HG03442 (cell line): ENCODE measurements at regions not wholly inside any gene's neighbourhood (a gene's known extent, or its start where the extent isn't known, plus 50 kb on each side); places are given as distances from the start of the nearest gene placed in this dataset.

Source experiments
- ATAC-seq: cut with Tn5 transposase; IDR thresholded peaks from one replicate; pipeline ENCODE4 v1.9.1; 2021; ENCODE audit warnings: mild to moderate bottlenecking, moderate library complexity; ENCODE audit not compliant: unreplicated experiment

DNA sequence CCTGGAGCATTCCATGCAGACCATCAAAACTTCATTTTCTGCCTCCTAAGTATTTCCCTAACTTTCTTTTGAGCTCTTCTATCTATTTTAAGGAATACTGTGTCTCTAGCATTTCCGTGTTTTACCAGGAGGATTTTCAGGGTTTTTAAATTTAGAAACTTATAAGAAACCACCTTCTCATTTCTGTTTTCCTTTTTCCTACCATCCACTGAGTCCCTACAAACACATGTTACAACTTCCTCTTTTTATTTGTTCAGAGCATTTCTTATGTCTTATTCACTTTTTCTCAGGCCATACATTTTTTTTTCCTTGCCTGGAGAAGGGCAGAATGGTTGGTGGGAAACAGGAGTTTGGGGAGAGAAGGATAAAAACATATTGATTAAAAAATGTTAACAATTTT, 130.0 kb upstream of the BMP5 start:
- ATAC-seq: no peak

DNA sequence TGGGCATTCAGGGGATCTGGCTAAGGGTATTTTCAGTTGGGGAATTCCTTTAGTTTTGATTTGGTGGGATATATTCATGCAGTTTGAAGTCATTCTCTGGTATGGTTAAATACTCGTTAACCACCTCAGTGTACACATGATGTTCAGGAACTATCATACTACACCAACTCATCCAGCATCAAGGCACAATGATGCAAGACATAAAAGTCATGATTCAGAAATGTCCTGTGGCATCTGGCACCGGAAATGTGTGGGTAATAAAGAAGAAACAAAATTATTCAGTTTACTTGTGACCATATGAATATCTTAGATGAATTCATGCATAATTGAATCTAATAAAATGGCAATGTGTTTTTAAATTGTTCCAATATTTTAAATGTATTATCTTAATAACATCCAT, 129.0 kb upstream of the BMP5 start:
- no peak for ATAC-seq

DNA sequence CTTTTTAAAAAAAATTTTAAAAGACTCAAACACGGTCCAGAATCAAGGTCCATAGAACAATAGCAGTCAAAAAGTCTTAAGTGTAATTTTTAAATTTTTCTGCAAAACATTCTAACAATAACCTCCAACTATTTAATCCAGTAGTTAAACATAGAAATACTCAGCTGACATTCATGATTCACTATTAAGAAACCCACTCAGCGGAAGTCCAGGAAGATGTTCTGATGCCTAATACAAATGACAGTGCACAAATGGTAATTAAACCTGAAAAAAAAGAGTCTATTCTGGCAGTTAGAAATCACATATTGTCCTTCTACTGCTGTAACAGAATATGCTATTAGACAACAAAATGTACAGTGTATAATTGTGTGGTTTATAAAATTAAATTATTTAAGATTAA, 128.2 kb upstream of the BMP5 start:
- ATAC-seq: no peak

DNA sequence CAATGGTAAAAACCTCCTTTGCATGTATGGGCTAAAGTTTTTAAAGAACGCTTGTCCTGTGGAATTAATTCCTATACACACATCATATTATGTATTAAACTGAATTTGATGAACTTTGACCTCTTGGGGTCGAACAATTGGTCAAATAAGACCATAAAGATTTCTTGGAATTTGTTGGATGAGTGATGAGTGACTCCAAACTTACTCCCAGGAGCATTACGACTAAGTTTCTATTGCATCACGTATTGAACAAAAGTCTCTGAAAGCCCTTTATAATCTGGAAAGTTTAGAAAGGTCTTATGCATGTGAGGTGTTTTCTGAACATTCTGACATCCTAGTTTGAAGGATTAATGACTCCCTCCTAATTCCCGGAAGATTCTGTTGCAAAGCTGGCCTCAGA, 126.9 kb upstream of the BMP5 start:
- ATAC-seq: no peak

DNA sequence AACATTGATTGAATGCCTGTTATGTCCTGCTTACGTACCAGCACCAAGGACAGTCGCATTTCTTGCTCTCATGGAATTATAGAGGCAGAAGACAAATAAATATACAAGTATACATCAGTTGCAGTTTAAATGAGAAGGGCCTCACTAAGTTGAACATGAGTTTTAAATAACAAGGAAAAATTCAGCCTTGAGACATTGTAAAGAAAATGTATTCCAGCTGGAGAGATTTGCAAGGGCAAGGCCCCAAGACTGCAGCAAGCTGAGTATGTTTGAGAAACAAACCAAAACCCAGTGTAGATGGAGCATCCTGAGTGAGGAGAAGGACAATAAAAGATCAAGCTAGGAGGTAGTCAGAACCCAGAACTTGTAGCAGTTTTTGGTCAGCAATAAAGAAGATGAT, 123.2 kb upstream of the BMP5 start:
- no peak for ATAC-seq

DNA sequence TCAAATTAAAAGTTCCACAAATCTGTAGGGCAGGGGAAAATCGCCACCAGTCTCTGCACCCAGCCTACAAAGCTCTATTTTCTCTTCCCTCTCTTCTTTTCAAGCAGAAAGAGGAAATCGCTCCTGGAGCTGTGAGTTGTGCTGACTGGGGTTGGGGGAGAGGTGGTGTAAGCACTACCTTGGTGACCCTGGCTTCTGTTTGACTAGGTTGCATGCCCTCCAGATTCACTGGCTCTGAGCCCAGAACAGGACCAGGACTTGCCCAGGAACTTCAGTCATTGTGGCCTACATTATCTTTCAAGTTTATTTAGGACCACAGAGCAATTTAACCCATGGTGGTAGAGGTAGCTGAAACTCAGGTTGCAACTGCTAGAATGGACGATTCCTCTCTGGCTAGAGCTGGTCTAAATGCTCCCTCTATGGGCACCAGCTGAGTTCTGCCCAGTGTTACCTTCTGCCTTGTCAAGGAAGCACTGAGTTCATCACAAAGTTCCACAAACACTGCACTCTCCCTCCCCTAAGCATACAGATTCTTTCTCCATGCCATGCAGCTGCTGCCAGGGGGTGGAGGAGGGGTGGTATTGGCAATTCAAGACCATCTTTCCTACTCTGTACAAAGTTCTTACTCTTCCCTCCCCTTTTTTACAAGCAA, 122.0 kb upstream of the BMP5 start:
- ATAC-seq: no peak

DNA sequence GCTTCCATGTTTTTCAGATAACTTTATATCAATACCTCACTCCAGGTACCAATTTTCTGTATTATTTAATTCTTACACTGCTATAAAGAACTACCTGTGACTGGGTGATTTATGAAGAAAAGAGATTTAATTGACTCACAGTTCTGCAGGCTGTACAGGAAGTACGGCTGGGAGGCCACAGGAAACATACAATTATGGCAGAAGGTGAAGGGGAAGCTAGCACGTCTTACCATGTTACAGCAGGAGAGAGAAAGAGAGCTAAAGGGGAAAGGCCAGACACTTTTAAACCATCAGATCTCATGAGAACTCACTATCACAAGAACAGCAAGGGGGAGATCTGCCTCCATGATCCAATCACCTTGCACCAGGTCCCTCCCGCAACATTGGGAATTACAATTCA, 119.1 kb upstream of the BMP5 start:
- no peak for ATAC-seq

DNA sequence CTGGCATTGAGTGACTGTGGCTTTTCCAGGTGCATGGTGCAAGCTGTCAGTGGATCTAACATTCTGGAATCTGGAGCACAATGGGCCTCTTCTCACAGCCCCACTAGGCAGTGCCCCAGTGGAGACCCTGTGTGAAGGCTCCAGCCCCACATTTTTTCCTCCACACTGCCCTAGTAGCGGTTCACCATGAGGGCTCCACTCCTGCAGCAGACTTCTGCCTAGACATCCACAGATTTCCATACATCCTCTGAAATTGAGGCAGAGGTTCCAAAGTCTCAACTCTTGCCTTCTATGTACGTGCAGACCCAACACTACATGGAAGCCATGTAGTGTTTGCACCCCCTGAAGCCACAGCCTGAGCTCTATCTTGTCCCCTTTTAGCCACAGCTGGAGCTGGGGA, 118.0 kb upstream of the BMP5 start:
- ATAC-seq: no peak

DNA sequence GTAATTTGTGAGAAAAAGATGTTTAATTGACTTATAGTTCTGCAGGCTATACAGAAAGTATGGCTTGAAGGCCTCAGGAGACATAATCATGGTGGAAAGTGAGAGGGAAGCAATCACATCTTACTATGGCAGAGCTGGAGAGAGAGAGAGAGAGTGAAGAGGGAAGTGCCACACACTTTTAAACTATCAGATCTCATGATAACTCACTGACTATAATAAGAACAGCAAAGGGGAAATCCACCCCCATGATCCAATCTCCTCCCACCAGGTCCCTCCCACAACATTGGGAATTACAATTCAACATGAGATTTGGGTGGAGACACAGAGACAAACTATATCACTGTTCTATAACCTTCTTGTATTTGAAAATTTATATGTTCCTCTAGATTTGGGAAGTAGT, 117.2 kb upstream of the BMP5 start:
- ATAC-seq: no peak

DNA sequence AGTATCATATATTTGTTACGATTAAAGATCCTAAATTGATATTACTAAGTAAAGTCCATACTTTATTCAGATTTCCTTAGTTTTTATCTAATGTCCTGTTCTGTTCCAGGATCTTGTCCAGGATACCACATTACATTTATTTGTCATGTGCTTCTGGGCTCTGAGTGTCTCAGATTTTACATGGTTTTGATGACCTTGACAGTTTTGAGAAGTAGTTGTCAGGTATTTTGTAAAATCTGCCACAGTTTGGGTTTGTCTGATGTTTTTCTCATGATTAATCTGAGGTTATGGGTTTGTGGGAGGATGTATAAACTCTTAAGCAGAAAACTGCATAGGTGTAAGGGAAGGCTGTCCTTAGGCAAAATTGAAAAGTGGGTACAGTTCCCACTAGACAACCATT, 109.9 kb upstream of the BMP5 start:
- ATAC-seq: no peak

DNA sequence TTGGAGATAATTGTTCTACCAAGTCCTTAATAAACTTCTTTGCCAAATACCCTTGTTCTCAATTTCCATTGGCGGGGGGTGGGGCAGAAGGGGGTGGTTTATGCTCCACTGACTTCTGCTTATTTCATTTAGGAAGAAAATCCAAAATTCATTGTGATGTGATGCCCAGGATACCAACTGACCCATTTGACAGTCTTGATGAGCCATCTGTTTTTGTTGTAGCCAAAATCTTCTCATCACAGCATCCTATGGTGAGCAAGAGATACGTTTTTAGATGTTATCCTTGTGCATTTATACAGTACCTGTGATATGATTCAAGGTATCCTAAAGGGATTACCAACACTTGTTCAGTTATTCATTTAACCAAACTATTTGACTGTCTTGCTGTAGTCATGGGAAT, 108.5 kb upstream of the BMP5 start:
- no peak for ATAC-seq

DNA sequence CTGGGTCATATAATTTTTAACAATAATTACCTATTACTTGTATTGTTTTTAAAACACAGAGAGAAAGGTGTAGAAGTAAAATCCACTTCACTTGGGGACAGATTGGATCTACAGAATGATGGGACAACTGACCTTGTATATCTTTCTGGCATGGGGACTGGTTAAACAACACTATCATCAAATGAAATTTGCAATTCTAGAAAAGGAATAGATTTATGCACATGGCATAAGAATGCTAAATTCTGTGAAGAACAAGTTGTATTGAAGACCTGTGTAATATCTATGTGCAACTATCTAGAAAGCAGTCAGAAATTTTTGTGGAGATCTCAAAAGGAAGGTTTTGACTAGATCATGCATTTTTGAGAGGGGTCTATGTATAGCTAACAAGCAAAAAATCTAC, 106.3 kb upstream of the BMP5 start:
- no peak for ATAC-seq

DNA sequence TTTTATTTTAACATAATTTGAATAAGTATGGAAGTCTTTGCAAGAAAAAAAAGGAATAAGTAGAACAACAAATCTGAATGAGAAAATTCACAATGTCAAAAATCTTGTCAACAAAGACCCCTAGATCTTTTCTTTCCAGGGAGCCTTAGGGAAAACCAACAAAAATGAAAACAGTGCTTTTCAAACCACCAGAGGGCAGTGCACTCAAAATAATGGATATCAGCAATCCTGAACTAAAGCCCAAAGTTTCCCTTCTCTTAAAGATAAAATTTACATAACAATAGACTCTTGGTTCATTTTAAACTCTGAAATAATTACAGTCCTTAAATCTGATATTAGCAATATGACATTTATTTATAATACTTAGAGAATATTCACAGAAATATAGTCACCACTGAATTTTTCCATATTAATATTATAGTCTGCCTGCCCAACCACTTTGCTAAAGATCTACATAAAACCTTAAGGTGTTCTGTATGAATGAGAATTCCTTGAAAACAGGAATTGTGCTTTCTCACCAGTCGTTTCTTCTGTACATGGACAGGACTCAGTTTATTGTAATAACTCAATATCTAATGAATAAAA, 105.3 kb upstream of the BMP5 start:
- peak; percentile 65 for ATAC-seq

DNA sequence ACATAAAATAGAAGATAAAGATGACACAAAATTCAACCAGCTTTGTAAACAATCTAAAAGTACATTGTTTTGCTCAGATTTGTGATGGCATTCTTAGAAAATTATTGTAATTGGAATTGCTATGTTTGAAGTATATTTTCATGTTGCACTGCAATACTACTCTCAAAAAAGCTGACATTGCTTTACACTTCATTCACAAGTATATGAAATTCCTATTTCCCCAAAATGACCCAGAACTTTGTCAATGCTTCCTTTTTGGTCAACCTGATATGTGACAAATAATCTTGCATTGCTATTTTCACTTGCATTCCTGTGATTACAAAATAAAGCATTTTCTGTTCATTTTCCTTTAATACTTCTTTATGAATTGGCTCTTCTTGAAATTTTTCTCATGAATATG, 104.1 kb upstream of the BMP5 start:
- ATAC-seq: no peak

DNA sequence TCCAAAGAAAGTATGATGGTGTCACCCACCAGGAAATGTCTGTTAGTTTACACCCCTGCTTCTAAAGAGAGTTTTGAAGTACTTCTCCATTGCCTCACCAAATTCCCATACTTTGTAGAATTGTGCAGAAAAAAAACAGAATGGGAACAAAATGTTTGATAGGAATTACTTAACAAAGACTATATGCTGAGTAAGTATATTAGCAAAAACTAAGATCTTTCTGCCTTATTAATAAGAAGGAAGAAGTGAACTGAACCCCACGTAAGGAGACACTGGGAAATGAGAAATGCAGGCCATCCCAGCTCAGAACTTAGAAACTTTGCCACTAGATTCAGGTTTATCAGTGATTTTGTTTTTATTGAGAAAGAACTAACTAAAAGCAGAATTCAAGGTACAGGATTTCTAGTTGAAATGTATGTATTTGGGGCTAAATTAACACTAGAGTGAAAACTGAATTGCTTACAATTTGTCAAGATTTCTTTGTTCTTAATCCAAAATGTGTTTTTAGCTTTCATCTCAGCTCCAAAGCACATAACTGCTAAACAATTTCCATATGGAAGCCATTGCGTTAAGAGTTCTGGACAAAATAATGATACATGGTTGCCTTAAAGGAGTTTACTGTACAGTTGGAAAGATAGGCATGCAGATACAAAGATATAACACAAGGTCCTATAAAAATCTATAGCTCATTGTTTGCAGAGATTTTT, 102.7 kb upstream of the BMP5 start:
- no peak for ATAC-seq

DNA sequence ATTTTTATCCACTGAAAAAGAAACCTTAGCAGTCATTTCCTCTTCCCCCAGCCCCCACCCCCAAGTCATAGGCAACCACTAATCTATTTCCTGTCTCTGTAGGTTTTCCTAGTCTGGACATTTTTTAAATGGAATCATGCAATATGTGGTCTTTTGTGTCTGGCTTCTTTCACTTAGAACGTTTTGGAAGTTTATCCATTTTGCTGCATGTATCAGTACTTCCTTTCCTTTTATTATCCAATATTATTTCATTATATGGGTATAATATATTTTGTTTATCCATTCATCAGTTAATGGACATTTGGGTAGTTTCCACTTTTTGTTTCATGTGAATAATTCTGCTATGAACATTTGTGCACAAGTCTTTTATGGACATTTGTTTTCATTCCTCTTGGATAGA, 99.3 kb upstream of the BMP5 start:
- ATAC-seq: no peak

DNA sequence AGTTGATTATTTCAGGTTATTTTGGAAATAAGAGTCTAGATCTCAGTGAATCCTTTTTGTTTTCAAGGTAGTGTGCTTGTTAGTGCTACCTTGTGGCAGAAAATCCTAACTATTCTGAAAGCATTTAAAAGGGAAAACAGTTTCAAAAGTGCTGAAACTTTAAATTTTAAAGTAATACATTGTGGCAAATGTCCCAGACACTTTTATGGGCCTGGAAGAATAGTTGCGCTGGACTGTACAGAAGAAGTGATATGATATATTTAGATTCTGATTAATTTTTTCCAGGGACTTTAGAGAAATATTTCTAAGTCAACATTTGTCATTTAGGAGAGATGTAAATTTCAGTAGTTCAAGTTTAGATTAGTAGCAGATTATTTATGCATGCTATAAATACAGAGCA, 96.7 kb upstream of the BMP5 start:
- ATAC-seq: no peak

DNA sequence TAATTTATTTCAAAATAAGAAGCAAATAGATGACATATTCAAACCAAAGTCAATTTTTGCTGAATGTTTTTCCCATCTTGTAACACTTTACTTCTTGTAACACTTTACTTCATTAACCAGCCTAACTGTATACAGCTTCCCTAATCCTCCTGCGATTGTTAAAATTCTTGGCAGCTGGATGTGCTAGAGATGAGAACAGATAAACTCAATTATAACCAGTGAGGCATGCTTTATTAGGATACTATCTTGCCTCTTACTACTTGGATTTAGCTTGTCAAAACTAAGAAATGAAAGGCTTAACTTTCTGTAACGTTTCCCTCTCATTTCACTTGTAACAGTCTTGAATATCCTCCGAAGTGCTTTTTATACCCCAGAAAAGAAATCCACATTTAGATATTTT, 94.1 kb upstream of the BMP5 start:
- ATAC-seq: no peak

DNA sequence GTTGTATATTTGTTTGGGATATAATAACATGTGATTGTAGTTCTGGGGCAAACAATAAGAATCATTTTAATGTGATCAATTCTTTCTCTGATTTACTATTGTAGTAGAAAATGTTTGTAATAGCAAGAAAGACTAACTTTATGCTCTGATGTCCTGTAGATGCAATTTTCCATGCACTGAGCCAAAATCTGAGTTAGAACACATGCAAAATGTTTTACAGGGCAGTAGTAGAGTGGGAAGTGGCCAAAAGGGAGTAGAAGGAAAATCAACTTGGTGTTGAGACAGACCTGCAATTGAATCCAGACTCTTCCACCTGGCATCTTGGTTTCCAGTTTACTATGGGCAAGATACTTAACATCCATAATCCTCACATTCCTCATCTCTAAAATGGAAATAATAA, 93.5 kb upstream of the BMP5 start:
- no peak for ATAC-seq

DNA sequence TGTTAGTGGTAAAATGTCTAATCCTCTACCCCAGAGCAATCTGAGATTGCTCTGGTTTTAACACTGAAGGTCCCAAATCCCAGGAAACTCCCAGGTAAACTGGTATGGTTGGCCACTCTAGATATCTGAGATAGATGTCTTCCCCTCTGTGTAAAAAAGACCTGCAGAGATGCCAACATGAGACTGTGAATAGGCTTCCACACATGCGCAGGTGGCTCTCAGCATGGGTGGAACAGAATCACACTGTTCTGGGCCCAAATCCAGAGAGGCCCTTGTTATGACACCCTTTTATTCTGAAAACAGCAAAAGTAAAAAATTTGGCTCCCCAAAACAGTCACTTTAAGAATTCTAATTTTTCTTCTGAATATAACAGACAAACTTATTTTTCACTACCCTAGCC, 88.7 kb upstream of the BMP5 start:
- no peak for ATAC-seq

DNA sequence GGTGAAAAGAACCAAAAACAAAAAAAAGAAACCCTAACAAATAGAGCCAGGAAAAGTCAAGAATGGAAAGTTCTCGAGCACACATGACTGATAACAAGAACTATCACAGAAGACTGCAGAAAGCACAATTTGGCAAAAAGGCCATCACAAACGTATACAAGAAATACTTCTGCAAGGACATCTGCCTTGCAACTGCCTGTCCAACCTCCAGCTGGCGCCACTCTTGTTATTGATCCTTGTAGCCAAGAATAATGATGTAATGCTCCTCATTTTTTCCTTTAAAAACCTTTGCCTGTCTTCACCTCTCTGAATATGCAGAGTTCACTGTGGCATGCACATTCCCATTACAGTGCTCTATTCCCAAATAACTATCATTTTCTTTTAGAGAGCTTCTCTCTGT, 87.9 kb upstream of the BMP5 start:
- ATAC-seq: no peak

DNA sequence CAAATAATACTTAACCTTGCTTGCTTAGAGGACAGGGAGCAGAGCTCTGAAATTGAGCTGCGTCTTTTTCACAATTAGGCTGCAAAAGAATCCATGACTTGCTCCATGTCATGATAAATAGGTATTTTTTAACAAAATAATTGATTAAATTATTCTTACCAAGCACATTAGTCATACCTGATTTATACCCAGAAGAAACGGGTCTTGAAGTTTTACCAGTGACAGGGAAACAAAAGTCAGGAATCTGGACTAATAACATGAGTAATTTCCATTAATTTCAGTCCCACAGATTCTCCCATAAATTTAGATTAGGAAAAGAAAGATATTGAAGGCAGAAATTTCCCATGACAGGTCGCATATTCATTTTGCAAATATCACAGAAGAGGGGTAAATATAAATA, 85.0 kb upstream of the BMP5 start:
- ATAC-seq: no peak

DNA sequence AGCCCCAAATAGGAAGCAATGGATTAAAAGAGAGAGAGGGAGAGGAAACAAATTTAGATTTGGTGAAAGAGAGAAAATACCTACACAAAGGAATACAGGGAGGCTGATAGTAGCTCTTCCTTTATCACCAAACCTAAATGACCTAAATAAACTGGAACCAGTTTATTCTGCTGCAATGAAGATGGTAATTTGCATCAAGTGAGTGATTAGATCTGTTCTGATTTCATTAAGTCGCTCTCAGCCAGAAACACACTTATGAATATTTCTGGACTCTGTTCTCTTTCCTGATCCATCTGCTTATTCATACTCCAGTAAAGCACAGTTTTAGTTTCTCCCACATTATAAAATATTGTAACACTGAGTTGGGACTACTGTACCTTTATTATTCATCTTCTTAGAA, 83.4 kb upstream of the BMP5 start:
- no peak for ATAC-seq
